Ascending aorta (tissue), 2 donors: ENCODE measurements at regions not wholly inside any gene's neighbourhood (a gene's known extent, or its start where the extent isn't known, plus 50 kb on each side); places are given as distances from the start of the nearest gene placed in this dataset.

ENCODE experiments used
- DNase-seq, 2 donors: peaks; one replicate each; pipeline ENCODE4 v3.0.0-alpha.2; 2019; ENCODE audit warnings: low spot score in 2 of 2
- H3K27ac ChIP-seq, 2 donors: fragments of 200-600 bp; sonication (generic); one replicate each; pipeline ENCODE4 v1.5.1; 2016 to 2017; ENCODE audit warnings: mild to moderate bottlenecking in 1 of 2
- H3K27me3 ChIP-seq: fragments of 200-600 bp; sonication (generic); one replicate; pipeline ENCODE4 v1.5.1; 2017
- H3K36me3 ChIP-seq, 2 donors: fragments of 200-600 bp; sonication (generic); one replicate each; pipeline ENCODE4 v1.5.1; 2016
- H3K4me1 ChIP-seq, 2 donors: fragments of 200-600 bp; sonication (generic); one replicate each; pipeline ENCODE4 v1.5.1; 2016 to 2017; ENCODE audit warnings: mild to moderate bottlenecking in 1 of 2
- H3K4me3 ChIP-seq, 2 donors: fragments of 200-600 bp; sonication (generic); one replicate each; pipeline ENCODE4 v1.5.1; 2016 to 2017; ENCODE audit warnings: mild to moderate bottlenecking in 1 of 2
- H3K9me3 ChIP-seq, 2 donors: fragments of 200-600 bp; sonication (generic); one replicate each; pipeline ENCODE4 v1.5.1; 2016
- intact Hi-C: fragments of 100-400 bp; cut with DNase I; formaldehyde crosslinking; loops from one replicate; pipeline ENCODE4 v1.15.1; 2023
- TF ChIP-seq, protein P1 (sequence below), 3 experiments: fragments of 200-600 bp in 2 of 3; fragments of 450-650 bp in 1 of 3; sonication (generic) in 2 of 3; IDR thresholded peaks; one replicate each; pipeline ENCODE4 v1.5.1; 2016 to 2019; ENCODE audit warnings: antibody characterized with exemption in 3 of 3, mild to moderate bottlenecking in 1 of 3, moderate library complexity in 1 of 3

DNA sequence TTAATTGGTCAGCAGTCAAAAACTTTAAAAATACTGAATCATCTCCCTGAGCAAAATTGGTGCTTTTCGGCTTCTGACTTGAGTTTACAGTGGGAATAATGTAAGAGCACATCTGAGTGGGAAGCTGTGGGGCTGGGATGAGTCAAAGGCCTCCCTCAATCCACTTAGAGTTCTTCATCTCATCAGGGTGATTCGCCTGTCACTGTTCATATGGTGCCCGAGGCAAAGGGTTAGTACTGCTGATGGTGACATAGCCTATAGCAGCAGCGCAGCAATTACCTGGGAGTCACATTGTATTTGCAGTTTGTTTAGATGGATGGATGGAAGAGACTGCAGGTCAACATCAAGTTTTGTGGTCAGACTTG is 113.8 kb upstream of the ZNF608 start:
- TF ChIP-seq, protein P1, sequence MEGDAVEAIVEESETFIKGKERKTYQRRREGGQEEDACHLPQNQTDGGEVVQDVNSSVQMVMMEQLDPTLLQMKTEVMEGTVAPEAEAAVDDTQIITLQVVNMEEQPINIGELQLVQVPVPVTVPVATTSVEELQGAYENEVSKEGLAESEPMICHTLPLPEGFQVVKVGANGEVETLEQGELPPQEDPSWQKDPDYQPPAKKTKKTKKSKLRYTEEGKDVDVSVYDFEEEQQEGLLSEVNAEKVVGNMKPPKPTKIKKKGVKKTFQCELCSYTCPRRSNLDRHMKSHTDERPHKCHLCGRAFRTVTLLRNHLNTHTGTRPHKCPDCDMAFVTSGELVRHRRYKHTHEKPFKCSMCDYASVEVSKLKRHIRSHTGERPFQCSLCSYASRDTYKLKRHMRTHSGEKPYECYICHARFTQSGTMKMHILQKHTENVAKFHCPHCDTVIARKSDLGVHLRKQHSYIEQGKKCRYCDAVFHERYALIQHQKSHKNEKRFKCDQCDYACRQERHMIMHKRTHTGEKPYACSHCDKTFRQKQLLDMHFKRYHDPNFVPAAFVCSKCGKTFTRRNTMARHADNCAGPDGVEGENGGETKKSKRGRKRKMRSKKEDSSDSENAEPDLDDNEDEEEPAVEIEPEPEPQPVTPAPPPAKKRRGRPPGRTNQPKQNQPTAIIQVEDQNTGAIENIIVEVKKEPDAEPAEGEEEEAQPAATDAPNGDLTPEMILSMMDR (IDR thresholded peaks at IDR 0.05): no peak
- no peaks in the 10 kb centered on the region for H3K27me3 ChIP-seq
- H3K4me1 ChIP-seq: no peaks in the 10 kb centered on the region
- no peak overlapping the region for H3K27ac ChIP-seq
- no peaks in the 10 kb centered on the region for H3K36me3 ChIP-seq
- intact Hi-C loops: no loop called here
- no peak overlapping the region for H3K4me3 ChIP-seq
- no peak for DNase-seq
- peaks cover 0 to 8% of the 10 kb centered on the region in 2 donors for H3K9me3 ChIP-seq

DNA sequence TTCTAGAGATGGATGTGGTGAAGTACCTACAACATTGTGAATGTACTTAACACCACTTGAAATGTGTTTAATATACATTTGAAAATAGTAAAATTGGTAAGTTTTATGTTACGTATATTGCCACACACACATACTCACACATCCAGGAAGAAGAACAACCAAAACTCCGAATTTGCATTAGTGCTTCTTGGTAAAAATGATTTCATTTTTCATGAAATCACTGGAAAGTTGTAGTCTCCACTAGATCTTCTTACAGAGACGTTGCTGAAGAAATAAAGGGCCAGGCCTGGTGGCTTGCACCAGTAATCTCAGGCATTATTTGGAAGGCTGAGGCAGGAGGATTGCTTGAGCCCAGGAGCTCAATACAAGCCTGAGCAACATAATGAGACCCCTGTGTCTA is 118.6 kb upstream of the ZNF608 start:
- TF ChIP-seq, protein P1 (IDR thresholded peaks at IDR 0.05): no peak
- Histone ChIP-seq H3K9me3 (peaks cover 0 to 8% of the 10 kb centered on the region in 2 donors), H3K27me3 (no peaks in the 10 kb centered on the region), H3K4me1 (peaks cover 0 to 5% of the 10 kb centered on the region in 2 donors), H3K4me3 (no peak overlapping the region), H3K36me3 (no peaks in the 10 kb centered on the region), H3K27ac (no peak overlapping the region)
- intact Hi-C loops: no loop called here
- DNase-seq: no peak

DNA sequence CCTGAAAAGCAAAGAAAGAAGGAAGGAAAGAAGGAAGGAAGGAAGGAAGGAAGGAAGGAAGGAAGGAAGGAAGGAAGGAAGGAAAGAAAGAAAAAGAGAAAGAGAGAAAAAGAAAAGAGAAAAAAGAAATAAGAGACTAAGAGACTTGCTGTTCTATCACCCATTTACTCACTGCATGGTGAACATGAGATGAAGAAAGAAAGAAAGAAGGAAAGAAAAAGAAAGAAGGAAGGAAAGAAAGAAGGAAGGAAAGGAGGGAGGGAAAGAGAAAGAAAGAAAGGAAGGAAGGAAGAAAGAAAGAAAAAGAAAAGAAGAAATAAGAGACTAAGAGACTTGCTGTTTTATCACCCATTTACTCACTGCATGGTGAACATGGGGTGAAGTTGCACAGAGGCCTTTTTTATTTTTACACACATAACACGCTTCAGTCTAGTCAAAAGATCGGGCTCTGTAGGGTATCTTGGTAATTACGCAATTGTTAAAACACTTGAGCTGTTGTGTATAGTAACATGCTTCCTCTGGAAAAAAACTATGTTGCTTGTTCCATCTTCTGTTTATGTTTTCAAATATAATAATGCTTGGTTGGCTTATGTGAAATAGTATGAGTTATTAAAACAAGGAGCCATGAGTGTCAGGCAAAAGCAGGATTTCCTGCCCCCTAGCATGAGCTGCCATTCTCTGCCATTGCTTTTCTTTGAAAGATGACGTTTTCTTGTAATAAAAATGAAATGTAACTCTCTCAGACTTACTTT is 119.3 kb upstream of the ZNF608 start:
- H3K27me3 ChIP-seq: no peaks in the 10 kb centered on the region
- H3K27ac ChIP-seq: no peak overlapping the region
- H3K4me3 ChIP-seq: no peak overlapping the region
- H3K36me3 ChIP-seq: no peaks in the 10 kb centered on the region
- intact Hi-C loops: no loop called here
- peaks cover 0 to 8% of the 10 kb centered on the region in 2 donors for H3K9me3 ChIP-seq
- TF ChIP-seq, protein P1 (IDR thresholded peaks at IDR 0.05): no peak
- no peak for DNase-seq
- peaks cover 0 to 9% of the 10 kb centered on the region in 2 donors for H3K4me1 ChIP-seq

DNA sequence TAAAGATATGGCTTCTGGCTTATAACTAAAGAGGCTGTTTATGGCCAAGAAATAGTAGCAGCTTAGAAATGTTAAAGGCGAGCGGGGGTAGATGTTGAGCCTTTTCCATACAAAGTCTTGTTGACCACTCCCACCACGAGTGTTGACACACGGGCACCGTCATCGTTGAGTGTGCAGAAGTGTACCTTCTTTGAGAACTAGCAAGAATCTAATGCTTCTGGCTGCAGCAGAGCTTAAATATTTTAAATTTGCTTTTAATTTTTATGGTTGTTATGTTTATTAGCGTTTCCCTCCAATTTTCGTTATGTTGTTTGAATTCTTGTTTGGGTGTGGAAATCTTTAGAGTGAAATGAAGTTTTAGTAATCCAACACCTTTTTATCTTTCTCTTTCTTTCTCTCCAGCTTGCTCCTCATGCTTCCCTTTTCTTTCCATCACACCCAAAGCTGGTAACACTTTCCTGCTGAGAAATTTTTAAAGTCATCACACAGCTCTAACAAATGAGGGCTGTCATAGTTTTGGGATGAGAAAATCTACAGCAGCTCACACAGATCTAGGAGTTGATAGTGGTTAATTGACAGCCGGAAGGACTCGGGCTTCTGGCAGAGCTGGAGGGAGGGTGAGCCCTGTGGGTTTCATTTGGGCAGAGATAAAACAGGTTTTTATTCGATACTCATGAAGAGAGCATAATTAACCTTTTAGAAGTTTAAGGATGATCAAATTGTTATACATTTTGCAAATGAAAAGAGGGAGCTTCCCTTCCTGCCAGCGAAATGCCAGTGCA is 120.1 kb upstream of the ZNF608 start:
- no peak overlapping the region for H3K4me3 ChIP-seq
- intact Hi-C loops: no loop called here
- TF ChIP-seq, protein P1 (IDR thresholded peaks at IDR 0.05): no peak
- no peak overlapping the region for H3K27ac ChIP-seq
- H3K4me1 ChIP-seq: peaks cover 0 to 12% of the 10 kb centered on the region in 2 donors
- no peaks in the 10 kb centered on the region for H3K27me3 ChIP-seq
- peaks cover 0 to 8% of the 10 kb centered on the region in 2 donors for H3K9me3 ChIP-seq
- DNase-seq: no peak
- no peaks in the 10 kb centered on the region for H3K36me3 ChIP-seq

DNA sequence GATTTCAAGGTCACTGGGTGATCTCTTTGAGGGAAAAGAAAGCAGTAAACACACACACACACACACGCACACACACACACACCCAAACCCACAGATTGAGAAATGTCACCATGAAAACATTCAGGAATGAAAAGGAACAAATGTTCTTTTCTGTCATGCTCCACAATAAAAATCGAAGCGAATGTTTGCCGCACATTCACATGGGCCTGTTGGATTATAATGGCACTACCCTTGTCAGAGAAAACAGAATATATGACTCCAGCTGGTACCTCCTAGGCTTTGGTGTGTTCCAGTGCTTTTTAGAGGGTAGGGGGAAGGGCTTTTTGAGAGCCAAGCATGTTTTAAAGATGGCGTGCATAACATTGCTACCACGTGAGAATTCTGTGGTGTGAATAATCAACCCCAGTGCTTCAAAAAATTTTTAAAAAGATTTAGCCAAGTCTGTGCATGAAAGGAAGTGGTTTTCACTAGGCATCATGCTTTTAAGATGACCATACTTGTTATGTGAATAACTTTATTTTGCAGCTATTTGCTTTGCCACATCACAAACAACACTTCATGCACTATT is 120.8 kb upstream of the ZNF608 start:
- TF ChIP-seq, protein P1 (IDR thresholded peaks at IDR 0.05): no peak
- no peak for DNase-seq
- Histone ChIP-seq H3K4me3 (no peak overlapping the region), H3K27ac (no peak overlapping the region), H3K9me3 (peaks cover 0 to 8% of the 10 kb centered on the region in 2 donors), H3K36me3 (no peaks in the 10 kb centered on the region), H3K4me1 (peaks cover 0 to 13% of the 10 kb centered on the region in 2 donors), H3K27me3 (no peaks in the 10 kb centered on the region)
- intact Hi-C loops: no loop called here
